ENCODE measurements at regions not wholly inside any gene's neighbourhood (a gene's known extent, or its start where the extent isn't known, plus 50 kb on each side); places are given as distances from the start of the nearest gene placed in this dataset.

DNA sequence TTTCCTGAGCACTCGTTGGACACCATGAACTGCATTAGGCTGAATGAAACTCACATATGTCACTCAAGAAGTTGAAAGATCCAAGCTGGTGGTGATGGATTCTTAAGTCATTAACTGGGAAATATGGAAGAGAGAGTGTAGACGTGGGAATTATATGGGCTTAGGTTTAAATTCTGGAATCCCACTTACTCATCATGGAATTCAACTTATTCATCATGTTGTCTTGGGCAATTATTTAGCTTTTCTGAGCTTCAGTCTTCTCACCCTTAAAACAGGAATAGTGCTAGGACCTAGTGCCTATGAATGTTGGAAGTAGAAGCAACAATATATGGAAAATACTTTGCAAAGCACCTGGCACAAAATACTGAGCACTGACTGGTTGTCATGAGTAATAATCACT, 292.4 kb upstream of the TBX3 start (continued):
- TF ChIP-seq EP300 (IDR thresholded peaks at IDR 0.05; ENCODE audit: borderline replicate concordance in 1 of 2, low read depth in 1 of 2, low read length in 1 of 2), result no peak
- TF ChIP-seq RFX5 (IDR thresholded peaks at IDR 0.05; ENCODE audit: low read length), result no peak
- TF ChIP-seq, protein P1, sequence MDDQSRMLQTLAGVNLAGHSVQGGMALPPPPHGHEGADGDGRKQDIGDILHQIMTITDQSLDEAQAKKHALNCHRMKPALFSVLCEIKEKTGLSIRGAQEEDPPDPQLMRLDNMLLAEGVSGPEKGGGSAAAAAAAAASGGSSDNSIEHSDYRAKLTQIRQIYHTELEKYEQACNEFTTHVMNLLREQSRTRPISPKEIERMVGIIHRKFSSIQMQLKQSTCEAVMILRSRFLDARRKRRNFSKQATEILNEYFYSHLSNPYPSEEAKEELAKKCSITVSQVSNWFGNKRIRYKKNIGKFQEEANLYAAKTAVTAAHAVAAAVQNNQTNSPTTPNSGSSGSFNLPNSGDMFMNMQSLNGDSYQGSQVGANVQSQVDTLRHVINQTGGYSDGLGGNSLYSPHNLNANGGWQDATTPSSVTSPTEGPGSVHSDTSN (IDR thresholded peaks at IDR 0.05), result no peak
- no peak for TF ChIP-seq CHD2 (IDR thresholded peaks at IDR 0.05; ENCODE audit: low read length, partially characterized antibody)
- TF ChIP-seq, protein P2, sequence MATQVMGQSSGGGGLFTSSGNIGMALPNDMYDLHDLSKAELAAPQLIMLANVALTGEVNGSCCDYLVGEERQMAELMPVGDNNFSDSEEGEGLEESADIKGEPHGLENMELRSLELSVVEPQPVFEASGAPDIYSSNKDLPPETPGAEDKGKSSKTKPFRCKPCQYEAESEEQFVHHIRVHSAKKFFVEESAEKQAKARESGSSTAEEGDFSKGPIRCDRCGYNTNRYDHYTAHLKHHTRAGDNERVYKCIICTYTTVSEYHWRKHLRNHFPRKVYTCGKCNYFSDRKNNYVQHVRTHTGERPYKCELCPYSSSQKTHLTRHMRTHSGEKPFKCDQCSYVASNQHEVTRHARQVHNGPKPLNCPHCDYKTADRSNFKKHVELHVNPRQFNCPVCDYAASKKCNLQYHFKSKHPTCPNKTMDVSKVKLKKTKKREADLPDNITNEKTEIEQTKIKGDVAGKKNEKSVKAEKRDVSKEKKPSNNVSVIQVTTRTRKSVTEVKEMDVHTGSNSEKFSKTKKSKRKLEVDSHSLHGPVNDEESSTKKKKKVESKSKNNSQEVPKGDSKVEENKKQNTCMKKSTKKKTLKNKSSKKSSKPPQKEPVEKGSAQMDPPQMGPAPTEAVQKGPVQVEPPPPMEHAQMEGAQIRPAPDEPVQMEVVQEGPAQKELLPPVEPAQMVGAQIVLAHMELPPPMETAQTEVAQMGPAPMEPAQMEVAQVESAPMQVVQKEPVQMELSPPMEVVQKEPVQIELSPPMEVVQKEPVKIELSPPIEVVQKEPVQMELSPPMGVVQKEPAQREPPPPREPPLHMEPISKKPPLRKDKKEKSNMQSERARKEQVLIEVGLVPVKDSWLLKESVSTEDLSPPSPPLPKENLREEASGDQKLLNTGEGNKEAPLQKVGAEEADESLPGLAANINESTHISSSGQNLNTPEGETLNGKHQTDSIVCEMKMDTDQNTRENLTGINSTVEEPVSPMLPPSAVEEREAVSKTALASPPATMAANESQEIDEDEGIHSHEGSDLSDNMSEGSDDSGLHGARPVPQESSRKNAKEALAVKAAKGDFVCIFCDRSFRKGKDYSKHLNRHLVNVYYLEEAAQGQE (IDR thresholded peaks at IDR 0.05; ENCODE audit: low read depth, low read length), result no peak
- TF ChIP-seq, protein P3, sequence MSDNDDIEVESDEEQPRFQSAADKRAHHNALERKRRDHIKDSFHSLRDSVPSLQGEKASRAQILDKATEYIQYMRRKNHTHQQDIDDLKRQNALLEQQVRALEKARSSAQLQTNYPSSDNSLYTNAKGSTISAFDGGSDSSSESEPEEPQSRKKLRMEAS (IDR thresholded peaks at IDR 0.05; ENCODE audit: low read depth), result no peak

DNA sequence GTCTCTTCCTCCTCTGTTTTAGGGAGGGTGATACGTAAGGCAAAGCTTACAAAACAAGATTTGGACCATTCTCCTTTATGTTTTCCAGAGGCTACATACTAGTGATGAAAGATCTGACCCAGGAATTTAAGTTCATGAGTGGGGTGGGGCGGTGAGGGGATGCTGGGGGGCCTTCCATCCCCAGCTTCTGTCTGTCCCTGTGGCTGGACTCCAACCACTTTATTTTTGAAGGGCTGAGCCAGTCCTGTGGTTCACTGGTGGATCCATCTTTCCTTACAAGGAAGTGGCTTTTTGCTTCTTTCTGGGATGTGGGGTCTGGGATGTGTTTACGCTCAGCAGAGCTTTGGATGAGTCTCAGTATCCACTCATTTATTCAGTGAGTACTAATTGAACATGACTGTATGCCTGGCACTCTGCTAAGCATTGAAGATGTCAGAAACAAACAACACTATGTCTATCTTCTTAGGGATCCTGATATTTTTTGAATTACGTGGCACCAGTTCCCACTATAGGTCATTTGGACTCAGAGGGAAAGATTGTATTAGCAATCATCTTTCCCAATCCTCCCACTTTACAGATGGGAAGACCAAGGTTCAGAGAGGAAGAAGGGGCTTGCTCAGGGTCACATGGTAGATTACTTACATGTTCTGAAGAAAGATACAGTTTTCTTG, 291.8 kb upstream of the TBX3 start:
- Histone ChIP-seq H3K36me3 (replicated peaks in 1 of 2; ENCODE audit: control insufficient read depth in 1 of 2, insufficient read depth in 2 of 2, low read length in 1 of 2) (no peaks in the 10 kb centered on the region), H3K27ac (ENCODE audit: low read depth in 2 of 2, low read length in 1 of 2) (no peak overlapping the region), H3K79me2 (ENCODE audit: insufficient read depth) (no peaks in the 10 kb centered on the region), H3K4me1 (ENCODE audit: control insufficient read depth in 1 of 2, insufficient read depth in 2 of 2, low read depth in 1 of 2, low read length in 1 of 2) (no peaks in the 10 kb centered on the region), H3K9me3 (no peaks in the 10 kb centered on the region), H3K9ac (no peak overlapping the region), H2AFZ (ENCODE audit: low read depth) (no peak overlapping the region), H4K20me1 (ENCODE audit: insufficient read depth) (no peaks in the 10 kb centered on the region), H3K27me3 (ENCODE audit: insufficient read depth) (no peaks in the 10 kb centered on the region), H3F3A (replicated peaks; ENCODE audit: insufficient read depth) (no peaks in the 10 kb centered on the region), H3K9me2 (no peaks in the 10 kb centered on the region), H3K4me3 (ENCODE audit: low read depth in 2 of 2, low read length in 1 of 2) (no peak overlapping the region), H3K4me2 (no peak overlapping the region)
- 60% methylated on average over 4 of the region's 4 CpGs for WGBS (ENCODE audit: low lambda C conversion rate)
- TF ChIP-seq RXRA (IDR thresholded peaks at IDR 0.05; ENCODE audit: borderline replicate concordance, low read depth), result no peak
- TF ChIP-seq RAD21 (IDR thresholded peaks at IDR 0.05; ENCODE audit: low read length), result no peak
- no peak for TF ChIP-seq ELF1 (IDR thresholded peaks at IDR 0.05)
- no peak for TF ChIP-seq EZH2phosphoT487 (IDR thresholded peaks at IDR 0.05; ENCODE audit: borderline replicate concordance, low read depth)
- TF ChIP-seq, protein P2 (IDR thresholded peaks at IDR 0.05; ENCODE audit: low read depth, low read length), result no peak
- TF ChIP-seq NFIC (IDR thresholded peaks at IDR 0.05; ENCODE audit: borderline replicate concordance), result no peak
- TF ChIP-seq SIN3A (IDR thresholded peaks at IDR 0.05; ENCODE audit: borderline replicate concordance, low read depth, low read length), result no peak
- no peak for TF ChIP-seq TCF12 (IDR thresholded peaks at IDR 0.05)
- no peak for TF ChIP-seq TAF1 (IDR thresholded peaks at IDR 0.05; ENCODE audit: borderline replicate concordance, low read depth, low read length)
- TF ChIP-seq, protein P3 (IDR thresholded peaks at IDR 0.05; ENCODE audit: low read depth), result no peak
- TF ChIP-seq SMC3 (IDR thresholded peaks at IDR 0.05; ENCODE audit: low read depth, low read length), result no peak
- TF ChIP-seq, protein P4, sequence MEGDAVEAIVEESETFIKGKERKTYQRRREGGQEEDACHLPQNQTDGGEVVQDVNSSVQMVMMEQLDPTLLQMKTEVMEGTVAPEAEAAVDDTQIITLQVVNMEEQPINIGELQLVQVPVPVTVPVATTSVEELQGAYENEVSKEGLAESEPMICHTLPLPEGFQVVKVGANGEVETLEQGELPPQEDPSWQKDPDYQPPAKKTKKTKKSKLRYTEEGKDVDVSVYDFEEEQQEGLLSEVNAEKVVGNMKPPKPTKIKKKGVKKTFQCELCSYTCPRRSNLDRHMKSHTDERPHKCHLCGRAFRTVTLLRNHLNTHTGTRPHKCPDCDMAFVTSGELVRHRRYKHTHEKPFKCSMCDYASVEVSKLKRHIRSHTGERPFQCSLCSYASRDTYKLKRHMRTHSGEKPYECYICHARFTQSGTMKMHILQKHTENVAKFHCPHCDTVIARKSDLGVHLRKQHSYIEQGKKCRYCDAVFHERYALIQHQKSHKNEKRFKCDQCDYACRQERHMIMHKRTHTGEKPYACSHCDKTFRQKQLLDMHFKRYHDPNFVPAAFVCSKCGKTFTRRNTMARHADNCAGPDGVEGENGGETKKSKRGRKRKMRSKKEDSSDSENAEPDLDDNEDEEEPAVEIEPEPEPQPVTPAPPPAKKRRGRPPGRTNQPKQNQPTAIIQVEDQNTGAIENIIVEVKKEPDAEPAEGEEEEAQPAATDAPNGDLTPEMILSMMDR (IDR thresholded peaks at IDR 0.05), result no peak
- no peak for DNase-seq
- POLR2A ChIA-PET, result no interaction called here
- CTCF ChIA-PET, result interaction anchor here (1.1 to 1.5 kb wide), 2 partner anchors 8 to 292 kb away, joined by 4 read pairs; partner anchors contain the start of gene TBX3

Measured in SK-N-SH (cell line).